SK-N-SH treated with all-trans-retinoic acid at 6 μM for 48 hours (cell line): ENCODE measurements at regions not wholly inside any gene's neighbourhood (a gene's known extent, or its start where the extent isn't known, plus 50 kb on each side); places are given as distances from the start of the nearest gene placed in this dataset.

Experiments
- ATAC-seq: fragments of 200-7000 bp; cut with Tn5 transposase; 3 replicates; pipeline ENCODE4 v1.9.1; 2020; ENCODE audit warnings: mild to moderate bottlenecking, moderate library complexity
- ARNTL ChIP-seq: fragments of 450-650 bp; formaldehyde crosslinking; IDR thresholded peaks from 2 replicates; pipeline ENCODE4 v1.5.0; 2020; ENCODE audit warnings: low read depth, mild to moderate bottlenecking, moderate library complexity, borderline replicate concordance
- BACH2 ChIP-seq: fragments of 250-450 bp; sonication (Bioruptor Pico); IDR thresholded peaks from 2 replicates; pipeline ENCODE4 v1.9.0; 2021; ENCODE audit warnings: mild to moderate bottlenecking, borderline replicate concordance
- CSDC2 ChIP-seq: fragments of 250-450 bp; sonication (Bioruptor Pico); IDR thresholded peaks from 2 replicates; pipeline ENCODE4 v1.5.0; 2020; ENCODE audit warnings: mild to moderate bottlenecking, moderate library complexity
- ESRRG ChIP-seq: fragments of 250-450 bp; sonication (Bioruptor Pico); IDR thresholded peaks from 2 replicates; pipeline ENCODE4 v1.6.1; 2021; ENCODE audit warnings: mild to moderate bottlenecking
- GLIS3 ChIP-seq: fragments of 250-450 bp; sonication (Bioruptor Pico); IDR thresholded peaks from 2 replicates; pipeline ENCODE4 v1.5.0; 2020; ENCODE audit warnings: mild to moderate bottlenecking, moderate library complexity
- ISL1 ChIP-seq: fragments of 250-450 bp; sonication (Bioruptor Pico); IDR thresholded peaks from 2 replicates; pipeline ENCODE4 v2.1.2; 2022; ENCODE audit warnings: mild to moderate bottlenecking, moderate library complexity
- OSR1 ChIP-seq: fragments of 250-450 bp; sonication (Bioruptor Pico); IDR thresholded peaks from 2 replicates; pipeline ENCODE4 v1.8.0; 2022; ENCODE audit warnings: moderate library complexity, mild to moderate bottlenecking, inconsistent platforms
- PATZ1 ChIP-seq: fragments of 250-450 bp; sonication (Bioruptor Pico); IDR thresholded peaks from 2 replicates; pipeline ENCODE4 v1.8.0; 2020; ENCODE audit warnings: mild to moderate bottlenecking, moderate library complexity, borderline replicate concordance
- POU6F1 ChIP-seq: fragments of 250-450 bp; sonication (Bioruptor Pico); IDR thresholded peaks from 2 replicates; pipeline ENCODE4 v1.8.0; 2021; ENCODE audit warnings: low read depth, mild to moderate bottlenecking, moderate library complexity, borderline replicate concordance
- PPARA ChIP-seq: fragments of 250-450 bp; sonication (Bioruptor Pico); IDR thresholded peaks from 2 replicates; pipeline ENCODE4 v1.5.0; 2020; ENCODE audit warnings: mild to moderate bottlenecking, borderline replicate concordance
- RARB ChIP-seq: fragments of 250-450 bp; sonication (Bioruptor Pico); IDR thresholded peaks from 2 replicates; pipeline ENCODE4 v1.8.0; 2021; ENCODE audit warnings: mild to moderate bottlenecking, moderate library complexity
- SNAI2 ChIP-seq: fragments of 250-450 bp; sonication (Bioruptor Pico); IDR thresholded peaks from 2 replicates; pipeline ENCODE4 v1.5.0; 2020; ENCODE audit warnings: mild to moderate bottlenecking, moderate library complexity
- TCF4 ChIP-seq: fragments of 250-450 bp; sonication (Bioruptor Pico); IDR thresholded peaks from 2 replicates; pipeline ENCODE4 v1.8.0; 2021; ENCODE audit warnings: mild to moderate bottlenecking, moderate library complexity, borderline replicate concordance
- TOX ChIP-seq: fragments of 250-450 bp; sonication (Bioruptor Pico); IDR thresholded peaks from 2 replicates; pipeline ENCODE4 v1.8.0; 2021; ENCODE audit warnings: mild to moderate bottlenecking, moderate library complexity, borderline replicate concordance
- ZC3H10 ChIP-seq: fragments of 250-450 bp; sonication (Bioruptor Pico); IDR thresholded peaks from 2 replicates; pipeline ENCODE4 v1.5.1; 2021; ENCODE audit warnings: mild to moderate bottlenecking, moderate library complexity
- ZFP3 ChIP-seq: fragments of 250-450 bp; sonication (Bioruptor Pico); IDR thresholded peaks from 2 replicates; pipeline ENCODE4 v1.5.0; 2020; ENCODE audit warnings: mild to moderate bottlenecking, moderate library complexity
- ZFP30 ChIP-seq: fragments of 450-650 bp; formaldehyde crosslinking; IDR thresholded peaks from 2 replicates; pipeline ENCODE4 v1.5.0; 2022; ENCODE audit warnings: mild to moderate bottlenecking, moderate library complexity
- ZNF565 ChIP-seq: fragments of 450-650 bp; formaldehyde crosslinking; conservative IDR thresholded peaks from 2 replicates; pipeline ENCODE4 v1.5.0; 2020; ENCODE audit warnings: low read depth, mild to moderate bottlenecking, moderate library complexity
- ZNF8 ChIP-seq: fragments of 450-650 bp; formaldehyde crosslinking; IDR thresholded peaks from 2 replicates; pipeline ENCODE4 v1.5.0; 2020; ENCODE audit warnings: mild to moderate bottlenecking, moderate library complexity
- TF ChIP-seq, protein P1 (sequence below): fragments of 250-450 bp; sonication (Bioruptor Pico); IDR thresholded peaks from 2 replicates; pipeline ENCODE4 v1.5.0; 2020; ENCODE audit warnings: mild to moderate bottlenecking, moderate library complexity
- TF ChIP-seq, protein P2 (sequence below): fragments of 250-450 bp; sonication (Bioruptor Pico); IDR thresholded peaks from 2 replicates; pipeline ENCODE4 v1.5.1; 2020; ENCODE audit warnings: low read depth, mild to moderate bottlenecking, moderate library complexity

DNA sequence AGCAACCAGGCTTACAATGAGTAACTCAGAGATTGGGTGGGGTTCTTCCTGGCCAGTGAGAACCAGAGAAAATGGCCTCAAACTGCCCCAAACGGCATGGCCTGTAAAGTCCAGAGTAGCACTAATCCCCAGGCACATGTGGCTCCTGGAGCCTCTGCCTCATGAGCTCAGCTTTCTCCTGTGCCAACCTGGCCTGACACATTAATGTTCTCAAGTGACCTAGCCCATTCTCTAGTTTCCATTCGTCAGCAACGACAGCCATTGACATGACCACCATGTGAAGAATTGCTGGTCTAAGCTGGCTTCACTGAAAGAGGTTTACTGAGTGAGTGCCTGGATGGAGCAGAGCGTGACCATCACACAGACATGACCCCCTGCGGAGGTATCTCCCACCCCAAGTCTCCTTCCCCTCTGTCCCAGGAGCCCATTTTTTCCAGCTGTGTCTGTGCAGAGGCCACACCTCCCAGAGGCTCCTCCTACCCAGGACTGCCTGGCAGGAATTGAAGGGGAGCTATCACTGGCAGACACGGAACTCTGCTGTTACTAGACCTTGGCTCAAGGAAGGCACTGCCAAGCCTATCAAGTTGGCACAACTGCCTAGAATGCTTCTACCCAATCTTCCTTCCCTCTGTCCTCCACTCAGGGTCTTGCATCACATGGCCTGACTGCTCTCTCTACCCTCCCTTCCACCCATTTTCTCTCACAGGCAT, 59.0 kb upstream of the BOD1 start (continued):
- TF ChIP-seq, protein P1, sequence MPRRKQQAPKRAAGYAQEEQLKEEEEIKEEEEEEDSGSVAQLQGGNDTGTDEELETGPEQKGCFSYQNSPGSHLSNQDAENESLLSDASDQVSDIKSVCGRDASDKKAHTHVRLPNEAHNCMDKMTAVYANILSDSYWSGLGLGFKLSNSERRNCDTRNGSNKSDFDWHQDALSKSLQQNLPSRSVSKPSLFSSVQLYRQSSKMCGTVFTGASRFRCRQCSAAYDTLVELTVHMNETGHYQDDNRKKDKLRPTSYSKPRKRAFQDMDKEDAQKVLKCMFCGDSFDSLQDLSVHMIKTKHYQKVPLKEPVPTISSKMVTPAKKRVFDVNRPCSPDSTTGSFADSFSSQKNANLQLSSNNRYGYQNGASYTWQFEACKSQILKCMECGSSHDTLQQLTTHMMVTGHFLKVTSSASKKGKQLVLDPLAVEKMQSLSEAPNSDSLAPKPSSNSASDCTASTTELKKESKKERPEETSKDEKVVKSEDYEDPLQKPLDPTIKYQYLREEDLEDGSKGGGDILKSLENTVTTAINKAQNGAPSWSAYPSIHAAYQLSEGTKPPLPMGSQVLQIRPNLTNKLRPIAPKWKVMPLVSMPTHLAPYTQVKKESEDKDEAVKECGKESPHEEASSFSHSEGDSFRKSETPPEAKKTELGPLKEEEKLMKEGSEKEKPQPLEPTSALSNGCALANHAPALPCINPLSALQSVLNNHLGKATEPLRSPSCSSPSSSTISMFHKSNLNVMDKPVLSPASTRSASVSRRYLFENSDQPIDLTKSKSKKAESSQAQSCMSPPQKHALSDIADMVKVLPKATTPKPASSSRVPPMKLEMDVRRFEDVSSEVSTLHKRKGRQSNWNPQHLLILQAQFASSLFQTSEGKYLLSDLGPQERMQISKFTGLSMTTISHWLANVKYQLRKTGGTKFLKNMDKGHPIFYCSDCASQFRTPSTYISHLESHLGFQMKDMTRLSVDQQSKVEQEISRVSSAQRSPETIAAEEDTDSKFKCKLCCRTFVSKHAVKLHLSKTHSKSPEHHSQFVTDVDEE: no peak
- TF ChIP-seq GLIS3 (CRISPR knock-in tag) (no peak), ESRRG (no peak), OSR1 (CRISPR knock-in tag) (no peak), TOX (CRISPR knock-in tag) (no peak)

- ATAC-seq: no peak
- no peak for TF ChIP-seq CSDC2 (CRISPR knock-in tag)
- TF ChIP-seq BACH2 (CRISPR knock-in tag): no peak
- TF ChIP-seq TCF4 (CRISPR knock-in tag): no peak
- no peak for TF ChIP-seq TOX (CRISPR knock-in tag)
- no peak for TF ChIP-seq SNAI2 (CRISPR knock-in tag)
- no peak for TF ChIP-seq RARB (CRISPR knock-in tag)
- TF ChIP-seq GLIS3 (CRISPR knock-in tag): no peak
- TF ChIP-seq ZNF8: no peak
- TF ChIP-seq ZNF565: no peak
- no peak for TF ChIP-seq PPARA (CRISPR knock-in tag)
- no peak for TF ChIP-seq OSR1 (CRISPR knock-in tag)
- TF ChIP-seq, protein P2, sequence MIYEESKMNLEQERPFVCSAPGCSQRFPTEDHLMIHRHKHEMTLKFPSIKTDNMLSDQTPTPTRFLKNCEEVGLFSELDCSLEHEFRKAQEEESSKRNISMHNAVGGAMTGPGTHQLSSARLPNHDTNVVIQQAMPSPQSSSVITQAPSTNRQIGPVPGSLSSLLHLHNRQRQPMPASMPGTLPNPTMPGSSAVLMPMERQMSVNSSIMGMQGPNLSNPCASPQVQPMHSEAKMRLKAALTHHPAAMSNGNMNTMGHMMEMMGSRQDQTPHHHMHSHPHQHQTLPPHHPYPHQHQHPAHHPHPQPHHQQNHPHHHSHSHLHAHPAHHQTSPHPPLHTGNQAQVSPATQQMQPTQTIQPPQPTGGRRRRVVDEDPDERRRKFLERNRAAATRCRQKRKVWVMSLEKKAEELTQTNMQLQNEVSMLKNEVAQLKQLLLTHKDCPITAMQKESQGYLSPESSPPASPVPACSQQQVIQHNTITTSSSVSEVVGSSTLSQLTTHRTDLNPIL: no peak
- TF ChIP-seq ESRRG: no peak
Measured at GRCh38 chr5:173676375-173676774, 59.9 kb upstream of the BOD1 start.

DNA sequence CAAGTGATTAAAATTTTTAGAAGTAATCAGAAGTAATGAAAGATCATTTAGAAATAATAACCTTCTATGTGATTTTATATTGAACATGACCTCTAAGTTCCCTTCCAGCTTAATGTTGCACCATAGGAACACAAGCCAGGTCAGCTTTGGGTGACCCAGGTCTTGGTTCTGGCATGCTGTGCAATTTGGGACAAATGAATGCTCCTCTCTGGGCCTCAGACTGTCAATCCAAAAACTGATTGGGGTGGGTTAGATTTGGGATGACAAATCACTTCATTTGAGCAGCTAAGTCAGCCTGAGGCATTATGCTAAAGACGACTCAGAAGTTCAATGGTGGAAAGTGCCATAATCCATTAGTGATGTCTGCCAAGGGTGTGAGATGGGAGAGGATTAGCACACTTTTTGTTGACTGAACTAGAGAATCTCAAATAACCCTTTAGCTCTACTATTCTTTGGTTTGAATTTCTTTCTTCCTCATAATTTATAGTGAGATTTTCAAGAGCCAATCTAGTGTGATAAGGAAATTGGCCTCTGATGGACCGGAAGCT, 60.7 kb upstream of the BOD1 start:
- ATAC-seq: no peak
- TF ChIP-seq ZFP30 (CRISPR knock-in tag): no peak
- no peak for TF ChIP-seq RARB (CRISPR knock-in tag)
- no peak for TF ChIP-seq SNAI2 (CRISPR knock-in tag)
- TF ChIP-seq OSR1 (CRISPR knock-in tag): no peak
- no peak for TF ChIP-seq ZC3H10
- no peak for TF ChIP-seq ZNF565
- TF ChIP-seq BACH2 (CRISPR knock-in tag): no peak
- TF ChIP-seq, protein P2: no peak
- TF ChIP-seq ISL1 (CRISPR knock-in tag): no peak
- no peak for TF ChIP-seq PATZ1 (CRISPR knock-in tag)
- TF ChIP-seq ZNF8: no peak

GRCh38 chr5:173679909-173680630, 63.6 kb upstream of the BOD1 start:
- no peak for ATAC-seq
- no peak for TF ChIP-seq BACH2 (CRISPR knock-in tag)
- TF ChIP-seq TOX (CRISPR knock-in tag): no peak
- TF ChIP-seq ZNF8: no peak
- TF ChIP-seq GLIS3 (CRISPR knock-in tag): no peak
- no peak for TF ChIP-seq TCF4 (CRISPR knock-in tag)
- TF ChIP-seq POU6F1 (CRISPR knock-in tag): no peak
- no peak for TF ChIP-seq ZFP3 (CRISPR knock-in tag)
- no peak for TF ChIP-seq OSR1 (CRISPR knock-in tag)
- TF ChIP-seq, protein P2: no peak
- TF ChIP-seq ISL1 (CRISPR knock-in tag): no peak
- no peak for TF ChIP-seq ARNTL
- TF ChIP-seq CSDC2 (CRISPR knock-in tag): no peak
- TF ChIP-seq ZC3H10: no peak
- TF ChIP-seq PATZ1 (CRISPR knock-in tag): no peak
